ENCODE measurements at regions not wholly inside any gene's neighbourhood (a gene's known extent, or its start where the extent isn't known, plus 50 kb on each side); places are given as distances from the start of the nearest gene placed in this dataset.
"Not testable (repeated sequence)": the region's sequence is repeated elsewhere in the genome, so short reads cannot be mapped to it uniquely, and the experiment has no call there.

DNA sequence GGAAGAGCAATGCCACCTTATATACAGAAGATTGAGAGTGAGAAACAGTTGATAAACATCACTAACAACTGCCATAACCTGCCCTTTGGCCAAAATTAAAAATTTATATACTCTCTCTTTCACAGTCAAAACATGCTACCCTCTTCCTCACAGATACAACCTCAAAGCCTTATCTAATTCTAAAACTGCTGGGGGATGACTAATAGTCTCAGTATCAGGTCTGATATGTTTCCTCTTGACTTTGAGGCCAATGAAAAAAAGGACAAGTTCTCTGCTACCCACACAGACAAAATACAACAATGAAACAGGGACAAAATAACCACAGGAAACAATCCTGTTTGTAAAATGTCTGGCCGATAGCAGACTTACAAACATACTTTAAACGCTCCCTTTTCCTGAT, 485.6 kb upstream of the NUDT12 start:
- Histone ChIP-seq H3K9ac (ENCODE audit: low read length) (no peak overlapping the region), H3K4ac (ENCODE audit: low read depth, low read length) (no peak overlapping the region), H4K8ac (ENCODE audit: low read depth, low read length) (peak overlapping the region; percentile 56), H3K79me2 (ENCODE audit: control insufficient read depth, insufficient read depth, low read length) (no peaks in the 10 kb centered on the region), H3K18ac (ENCODE audit: low read length) (no peak overlapping the region), H2BK120ac (ENCODE audit: low read depth, low read length) (no peak overlapping the region), H3K27ac (ENCODE audit: low read depth, low read length) (no peak overlapping the region), H3K27me3 (ENCODE audit: insufficient read depth, low read length, poor library complexity) (no peaks in the 10 kb centered on the region), H2AK5ac (ENCODE audit: low read length) (no peak overlapping the region), H3K56ac (ENCODE audit: low read length) (no peak overlapping the region), H3K4me1 (ENCODE audit: control insufficient read depth, low read depth, low read length) (no peaks in the 10 kb centered on the region), H3K4me2 (ENCODE audit: low read length) (no peak overlapping the region), H2BK15ac (replicated peaks; ENCODE audit: low read depth) (peak overlapping the region; percentile 36), H2BK5ac (ENCODE audit: low read length) (no peak overlapping the region), H3K23ac (ENCODE audit: low read length) (no peak overlapping the region), H3K79me1 (ENCODE audit: low read length) (no peaks in the 10 kb centered on the region), H3K36me3 (ENCODE audit: control insufficient read depth, insufficient read depth, low read length) (no peaks in the 10 kb centered on the region), H3K4me3 (ENCODE audit: low read length) (no peak overlapping the region), H4K5ac (ENCODE audit: low read length) (no peak overlapping the region)
- no CpG with 5 or more reads among the region's 2 CpGs for WGBS (ENCODE audit: extremely low coverage, insufficient coverage, low lambda C conversion rate)
- DNase-seq, result no peak

GRCh38 chr5:104045987-104046386, 483.4 kb upstream of the NUDT12 start:
- Histone ChIP-seq H4K8ac (ENCODE audit: low read depth, low read length) (no peak overlapping the region), H3K27me3 (ENCODE audit: insufficient read depth, low read length, poor library complexity) (no peaks in the 10 kb centered on the region), H3K36me3 (ENCODE audit: control insufficient read depth, insufficient read depth, low read length) (no peaks in the 10 kb centered on the region), H3K56ac (ENCODE audit: low read length) (peak overlapping the region; percentile 27), H4K5ac (ENCODE audit: low read length) (no peak overlapping the region), H3K4ac (ENCODE audit: low read depth, low read length) (no peak overlapping the region), H3K4me2 (ENCODE audit: low read length) (no peak overlapping the region), H3K79me2 (ENCODE audit: control insufficient read depth, insufficient read depth, low read length) (no peaks in the 10 kb centered on the region), H3K27ac (ENCODE audit: low read depth, low read length) (no peak overlapping the region), H3K4me3 (ENCODE audit: low read length) (no peak overlapping the region), H3K23ac (ENCODE audit: low read length) (no peak overlapping the region), H3K18ac (ENCODE audit: low read length) (peak overlapping the region; percentile 14), H2BK5ac (ENCODE audit: low read length) (no peak overlapping the region), H2BK15ac (replicated peaks; ENCODE audit: low read depth) (no peak overlapping the region), H3K79me1 (ENCODE audit: low read length) (no peaks in the 10 kb centered on the region), H2BK120ac (ENCODE audit: low read depth, low read length) (no peak overlapping the region), H3K9ac (ENCODE audit: low read length) (no peak overlapping the region), H3K4me1 (ENCODE audit: control insufficient read depth, low read depth, low read length) (no peaks in the 10 kb centered on the region), H2AK5ac (ENCODE audit: low read length) (no peak overlapping the region)
- DNase-seq, result no peak

DNA sequence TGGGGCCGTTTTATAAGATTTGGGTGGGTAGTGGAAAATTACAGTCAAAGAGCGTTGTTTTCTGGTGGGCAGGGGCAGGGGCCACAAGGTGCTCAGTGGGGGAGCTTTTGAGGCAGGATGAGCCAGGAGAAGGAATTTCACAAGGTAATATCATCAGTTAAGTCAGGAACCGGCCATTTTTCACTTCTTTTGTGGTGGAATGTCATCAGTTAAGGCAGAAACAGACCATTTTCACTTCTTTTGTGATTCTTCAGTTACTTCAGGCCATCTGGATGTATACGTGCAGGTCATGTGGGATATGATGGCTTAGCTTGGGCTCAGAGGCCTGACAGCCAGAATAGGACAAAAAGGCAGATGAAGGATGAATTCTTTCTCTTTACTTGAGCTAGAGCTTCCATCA, 477.3 kb upstream of the NUDT12 start:
- Histone ChIP-seq H3K9ac (ENCODE audit: low read length) (peak overlapping the region; percentile 45), H3K56ac (ENCODE audit: low read length) (peak overlapping the region; percentile 81), H2BK120ac (ENCODE audit: low read depth, low read length) (peak overlapping the region; percentile 93), H3K27ac (ENCODE audit: low read depth, low read length) (peak overlapping the region; percentile 100), H3K4ac (ENCODE audit: low read depth, low read length) (peak overlapping the region; percentile 91), H4K5ac (ENCODE audit: low read length) (peak overlapping the region; percentile 71), H2BK5ac (ENCODE audit: low read length) (peak overlapping the region; percentile 97), H3K18ac (ENCODE audit: low read length) (peak overlapping the region; percentile 96)
- H3K23ac ChIP-seq (ENCODE audit: low read length); H3K27me3 ChIP-seq (ENCODE audit: insufficient read depth, low read length, poor library complexity); H3K4me2 ChIP-seq (ENCODE audit: low read length); H4K8ac ChIP-seq (ENCODE audit: low read depth, low read length); H3K79me2 ChIP-seq (ENCODE audit: control insufficient read depth, insufficient read depth, low read length); H2BK15ac ChIP-seq (replicated peaks; ENCODE audit: low read depth); H3K79me1 ChIP-seq (ENCODE audit: low read length); H3K4me1 ChIP-seq (ENCODE audit: control insufficient read depth, low read depth, low read length); H3K36me3 ChIP-seq (ENCODE audit: control insufficient read depth, insufficient read depth, low read length); H3K4me3 ChIP-seq (ENCODE audit: low read length); H2AK5ac ChIP-seq (ENCODE audit: low read length): not testable (repeated sequence)
- no CpG with 5 or more reads among the region's 4 CpGs for WGBS (ENCODE audit: extremely low coverage, insufficient coverage, low lambda C conversion rate)
- peak; percentile 55 for DNase-seq

DNA sequence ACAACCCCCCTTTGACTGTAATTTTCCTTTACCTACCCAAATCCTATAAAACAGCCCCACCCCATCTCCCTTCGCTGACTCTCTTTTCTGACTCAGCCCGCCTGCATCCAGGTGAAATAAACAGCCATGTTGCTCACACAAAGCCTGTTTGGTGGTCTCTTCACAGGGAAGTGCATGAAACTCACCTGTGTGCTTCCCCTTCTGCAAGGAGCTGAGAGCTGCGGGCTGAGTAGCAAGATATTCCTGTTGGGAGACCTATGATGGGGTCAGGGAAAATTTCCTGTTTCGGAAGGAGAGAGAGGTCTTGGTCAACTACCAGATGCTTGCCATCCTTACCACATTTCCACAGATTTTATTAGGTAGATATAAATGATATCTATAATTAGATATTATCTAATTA, 474.5 kb upstream of the NUDT12 start:
- H2BK15ac ChIP-seq (replicated peaks; ENCODE audit: low read depth); H3K4me1 ChIP-seq (ENCODE audit: control insufficient read depth, low read depth, low read length); H3K79me2 ChIP-seq (ENCODE audit: control insufficient read depth, insufficient read depth, low read length); H3K36me3 ChIP-seq (ENCODE audit: control insufficient read depth, insufficient read depth, low read length); H2AK5ac ChIP-seq (ENCODE audit: low read length); H3K23ac ChIP-seq (ENCODE audit: low read length); H4K5ac ChIP-seq (ENCODE audit: low read length); H3K4me2 ChIP-seq (ENCODE audit: low read length); H3K79me1 ChIP-seq (ENCODE audit: low read length); H3K4me3 ChIP-seq (ENCODE audit: low read length); H3K27me3 ChIP-seq (ENCODE audit: insufficient read depth, low read length, poor library complexity): not testable (repeated sequence)
- Histone ChIP-seq H3K27ac (ENCODE audit: low read depth, low read length) (peak overlapping the region; percentile 68), H2BK5ac (ENCODE audit: low read length) (peak overlapping the region; percentile 72), H3K9ac (ENCODE audit: low read length) (peak overlapping the region; percentile 8), H3K18ac (ENCODE audit: low read length) (peak overlapping the region; percentile 99), H2BK120ac (ENCODE audit: low read depth, low read length) (peak overlapping the region; percentile 98), H4K8ac (ENCODE audit: low read depth, low read length) (peak overlapping the region; percentile 86), H3K56ac (ENCODE audit: low read length) (peak overlapping the region; percentile 57), H3K4ac (ENCODE audit: low read depth, low read length) (peak overlapping the region; percentile 96)
- DNase-seq, result peak; percentile 75
- WGBS (ENCODE audit: extremely low coverage, insufficient coverage, low lambda C conversion rate), result no CpG with 5 or more reads among the region's 4 CpGs

- H3K79me1 ChIP-seq (ENCODE audit: low read length); H3K9ac ChIP-seq (ENCODE audit: low read length); H2BK15ac ChIP-seq (replicated peaks; ENCODE audit: low read depth); H3K36me3 ChIP-seq (ENCODE audit: control insufficient read depth, insufficient read depth, low read length); H2BK120ac ChIP-seq (ENCODE audit: low read depth, low read length); H3K56ac ChIP-seq (ENCODE audit: low read length); H3K4me3 ChIP-seq (ENCODE audit: low read length); H4K5ac ChIP-seq (ENCODE audit: low read length); H3K4ac ChIP-seq (ENCODE audit: low read depth, low read length); H3K4me1 ChIP-seq (ENCODE audit: control insufficient read depth, low read depth, low read length); H3K18ac ChIP-seq (ENCODE audit: low read length); H2BK5ac ChIP-seq (ENCODE audit: low read length); H4K8ac ChIP-seq (ENCODE audit: low read depth, low read length); H3K23ac ChIP-seq (ENCODE audit: low read length); H3K27me3 ChIP-seq (ENCODE audit: insufficient read depth, low read length, poor library complexity); H3K79me2 ChIP-seq (ENCODE audit: control insufficient read depth, insufficient read depth, low read length); H3K4me2 ChIP-seq (ENCODE audit: low read length); H2AK5ac ChIP-seq (ENCODE audit: low read length): not testable (repeated sequence)
- no CpG with 5 or more reads among the region's 4 CpGs for WGBS (ENCODE audit: extremely low coverage, insufficient coverage, low lambda C conversion rate)
- peak overlapping the region; percentile 60 for H3K27ac ChIP-seq (ENCODE audit: low read depth, low read length)
- peak; percentile 63 for DNase-seq
Measured at GRCh38 chr5:104033186-104033585, 470.6 kb upstream of the NUDT12 start.

DNA sequence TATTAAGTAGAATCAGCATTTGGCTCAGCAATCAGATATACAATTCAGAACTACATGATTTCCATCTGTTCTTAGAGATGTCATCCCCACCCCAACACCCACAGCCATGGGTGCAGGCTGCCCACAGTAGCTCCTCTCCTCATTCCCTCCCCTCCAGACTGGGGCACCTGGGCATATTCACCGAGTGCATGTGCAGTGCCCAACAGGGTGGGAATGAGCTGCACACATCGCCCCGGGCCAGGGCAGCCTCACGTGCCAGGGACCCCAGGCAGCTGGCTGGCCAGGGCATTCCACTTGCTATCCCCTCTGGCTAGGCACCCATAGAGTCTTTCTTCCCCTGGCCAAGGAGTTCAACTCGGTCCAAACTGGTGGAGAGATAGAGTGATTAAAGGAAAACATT, 461.9 kb upstream of the NUDT12 start:
- Histone ChIP-seq H2AK5ac (ENCODE audit: low read length) (no peak overlapping the region), H3K36me3 (ENCODE audit: control insufficient read depth, insufficient read depth, low read length) (no peaks in the 10 kb centered on the region), H3K4ac (ENCODE audit: low read depth, low read length) (no peak overlapping the region), H3K23ac (ENCODE audit: low read length) (no peak overlapping the region), H2BK15ac (replicated peaks; ENCODE audit: low read depth) (no peak overlapping the region), H3K79me1 (ENCODE audit: low read length) (no peaks in the 10 kb centered on the region), H3K18ac (ENCODE audit: low read length) (no peak overlapping the region), H3K9ac (ENCODE audit: low read length) (no peak overlapping the region), H3K27me3 (ENCODE audit: insufficient read depth, low read length, poor library complexity) (no peaks in the 10 kb centered on the region), H3K27ac (ENCODE audit: low read depth, low read length) (no peak overlapping the region), H3K4me2 (ENCODE audit: low read length) (no peak overlapping the region), H4K5ac (ENCODE audit: low read length) (no peak overlapping the region), H4K8ac (ENCODE audit: low read depth, low read length) (no peak overlapping the region), H2BK5ac (ENCODE audit: low read length) (no peak overlapping the region), H3K4me1 (ENCODE audit: control insufficient read depth, low read depth, low read length) (no peaks in the 10 kb centered on the region), H3K4me3 (ENCODE audit: low read length) (no peak overlapping the region), H2BK120ac (ENCODE audit: low read depth, low read length) (no peak overlapping the region), H3K79me2 (ENCODE audit: control insufficient read depth, insufficient read depth, low read length) (no peaks in the 10 kb centered on the region), H3K56ac (ENCODE audit: low read length) (peak overlapping the region; percentile 3)
- no peak for DNase-seq
- WGBS (ENCODE audit: extremely low coverage, insufficient coverage, low lambda C conversion rate), result no CpG with 5 or more reads among the region's 5 CpGs
